Activated effector memory CD4-positive, alpha-beta T cell treated with anti-CD3 and anti-CD28 coated beads, Interleukin-2, amount 50 U/mL, for 16 hours (primary cell): ENCODE measurements at regions not wholly inside any gene's neighbourhood (a gene's known extent, or its start where the extent isn't known, plus 50 kb on each side); places are given as distances from the start of the nearest gene placed in this dataset.

Source experiments
- DNase-seq: peaks from one replicate; pipeline ENCODE4 v3.0.0-alpha.2; 2020

DNA sequence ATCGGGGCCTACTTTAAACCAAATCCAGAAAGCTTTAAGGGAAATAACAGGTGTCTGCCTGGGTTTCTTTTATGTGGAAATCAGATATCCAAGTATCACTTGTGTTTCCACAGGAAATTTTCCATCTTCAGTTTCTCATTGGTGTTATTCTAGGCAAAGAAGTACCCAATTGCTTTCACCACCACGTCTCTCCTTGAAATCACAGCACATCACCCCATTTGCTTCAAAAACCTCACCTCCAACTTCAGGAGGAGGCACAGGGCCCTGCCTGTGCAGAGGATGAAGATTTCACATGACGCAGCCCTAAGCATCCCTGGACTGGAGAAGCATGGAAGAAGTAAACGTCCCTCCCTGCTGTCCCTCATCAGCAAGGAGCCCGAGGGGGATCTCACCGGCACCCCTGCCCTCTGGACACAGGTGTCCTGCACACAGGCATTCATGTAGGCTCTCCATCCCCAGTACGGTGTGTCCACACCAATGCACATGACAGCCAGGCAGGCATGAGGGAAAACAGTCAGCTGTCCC is 182.3 kb downstream of the TBXT start:
- DNase-seq: no peak

GRCh38 chr6:165984729-165985275 is 182.8 kb downstream of the TBXT start:
- no peak for DNase-seq

DNA sequence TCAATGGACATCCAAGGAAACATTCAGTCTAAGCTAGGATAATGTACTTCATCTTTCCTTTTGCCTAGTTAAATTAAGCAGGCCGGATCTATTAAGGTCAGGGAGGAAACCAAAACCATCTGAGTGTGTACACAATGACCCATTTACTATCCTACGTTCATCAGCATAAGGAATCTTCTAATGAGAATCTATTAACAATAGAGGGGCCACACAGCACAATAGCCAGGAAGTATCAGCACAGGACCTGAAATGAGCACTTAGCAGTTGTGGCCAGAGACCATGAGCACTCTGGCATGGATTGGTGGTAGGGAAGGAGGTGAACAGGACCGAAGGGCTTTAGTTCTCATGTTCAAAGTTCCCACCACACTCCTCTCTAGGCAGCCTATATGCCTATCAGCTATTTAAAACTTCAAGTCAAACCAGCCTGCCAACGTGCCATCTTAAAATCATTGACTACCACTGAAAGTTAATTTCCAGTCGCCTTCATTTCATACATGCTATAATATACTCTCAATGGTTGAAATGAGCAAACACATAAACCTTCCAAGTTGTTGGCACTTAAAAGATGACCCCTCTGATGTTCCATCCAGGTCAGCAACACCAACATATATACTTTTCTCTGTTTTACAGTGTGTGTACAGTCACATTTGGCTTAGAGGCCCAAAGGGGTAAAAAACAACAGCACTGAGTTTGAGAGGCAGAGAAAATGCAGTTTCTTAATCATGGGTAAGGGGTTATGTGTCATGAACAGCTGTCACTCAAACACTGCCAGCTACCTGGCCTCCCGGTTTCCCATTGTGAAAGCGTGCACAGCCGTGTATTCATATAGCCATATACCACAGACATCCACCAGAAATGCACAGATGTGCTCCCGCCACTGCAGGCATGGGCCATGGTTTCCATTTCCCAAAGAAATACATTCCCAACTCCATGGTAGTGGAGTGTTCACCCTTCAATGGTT is 184.3 kb downstream of the TBXT start:
- DNase-seq: no peak

DNA sequence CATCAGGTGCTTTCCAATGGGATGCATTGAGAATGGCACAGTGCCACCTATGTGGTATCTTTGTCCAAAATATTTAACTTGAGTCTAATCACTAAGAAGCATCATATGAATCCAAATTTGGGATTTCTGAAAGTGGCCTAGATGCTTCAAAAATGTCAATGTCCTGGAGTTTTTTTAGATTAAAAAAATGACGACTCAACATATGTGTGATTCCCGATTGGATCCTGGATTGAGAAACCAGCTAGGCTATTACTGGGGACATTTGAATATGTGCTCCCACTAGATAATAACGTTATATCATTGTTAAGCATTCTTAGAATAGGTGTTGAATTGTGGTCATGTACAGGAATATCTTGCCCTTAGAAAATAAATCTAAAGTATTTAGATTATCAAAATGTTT is 189.2 kb downstream of the TBXT start:
- no peak for DNase-seq

- DNase-seq: no peak
These were observed 191.0 kb downstream of the TBXT start for GRCh38 chr6:165976684-165977083.

- no peak for DNase-seq
These were observed 192.8 kb downstream of the TBXT start for GRCh38 chr6:165974817-165975216.

DNA sequence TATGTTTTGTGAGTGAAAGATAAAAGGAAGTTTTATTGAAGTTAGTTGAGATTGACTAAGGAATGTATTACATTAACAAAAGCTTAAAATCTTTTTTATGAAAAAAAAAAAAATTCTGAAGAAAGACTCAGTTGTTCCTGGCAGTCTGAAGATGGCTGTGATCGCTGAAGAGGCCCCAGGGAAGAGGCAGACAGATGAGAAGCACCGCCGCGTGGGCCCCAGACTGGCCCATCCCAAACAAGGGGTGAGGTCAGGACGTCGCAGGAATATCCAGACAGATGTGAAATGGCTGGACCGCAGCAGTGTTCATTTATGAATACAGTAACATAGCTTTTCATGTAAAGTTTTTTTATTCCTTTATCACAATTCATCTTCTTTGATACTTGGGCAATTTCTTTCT is 194.2 kb downstream of the TBXT start:
- no peak for DNase-seq

- no peak for DNase-seq
These were observed 195.4 kb downstream of the TBXT start for GRCh38 chr6:165972139-165972802.

GRCh38 chr6:165971202-165971601 is 196.4 kb downstream of the TBXT start:
- no peak for DNase-seq

- no peak for DNase-seq
These were observed 197.7 kb downstream of the TBXT start for GRCh38 chr6:165970001-165970400.

GRCh38 chr6:165969184-165969583 is 198.5 kb downstream of the TBXT start:
- no peak for DNase-seq

GRCh38 chr6:165968408-165968807 is 199.2 kb downstream of the TBXT start:
- DNase-seq: no peak

DNA sequence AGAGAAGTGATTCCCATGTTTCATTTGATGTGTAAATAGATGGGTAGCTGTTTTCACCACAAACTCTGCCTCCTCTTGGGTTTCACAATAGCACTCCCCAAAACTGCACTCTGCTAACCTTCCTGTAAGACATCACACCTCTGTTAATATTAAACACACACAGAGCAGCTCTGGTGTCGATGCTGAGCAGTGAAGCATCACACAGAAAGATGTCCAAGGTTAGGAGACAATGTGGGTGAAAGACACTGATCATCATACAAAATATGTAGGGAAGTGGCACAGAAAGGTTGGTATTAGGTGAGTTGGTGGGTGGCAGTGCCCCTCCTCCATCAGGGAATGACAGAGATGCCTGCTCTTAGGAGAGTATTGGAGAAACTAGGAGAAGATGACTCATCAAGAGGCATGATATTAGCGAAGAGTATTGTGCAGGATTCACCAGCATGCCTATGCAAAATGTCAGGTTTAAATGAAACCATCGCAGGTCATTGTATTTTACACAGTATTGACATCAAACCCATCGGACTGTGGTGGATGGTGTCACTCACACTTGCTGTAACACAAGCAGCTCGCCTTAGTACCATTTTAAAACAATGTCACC is 199.7 kb downstream of the TBXT start:
- DNase-seq: no peak

DNA sequence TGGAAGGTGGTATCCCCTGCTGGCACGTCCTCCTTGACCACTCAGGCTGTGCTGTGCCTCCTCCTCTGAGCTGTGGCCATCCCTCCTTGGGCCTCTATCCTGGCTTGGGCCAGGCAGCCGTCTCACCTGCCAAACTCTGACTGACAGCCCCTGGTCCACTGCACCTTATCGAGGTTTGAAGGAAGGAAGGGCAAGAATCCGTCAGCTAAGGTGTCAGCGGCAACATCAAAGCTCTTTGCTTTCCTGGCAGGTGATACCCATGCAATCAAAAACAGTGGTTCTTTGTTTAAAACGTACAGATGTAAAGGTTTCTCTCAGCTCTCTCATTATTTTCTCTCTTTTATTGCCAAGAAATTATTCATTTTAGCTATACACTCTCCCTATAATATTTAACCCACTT is 203.9 kb downstream of the TBXT start:
- DNase-seq: no peak

- DNase-seq: no peak
These were observed 205.3 kb downstream of the TBXT start for GRCh38 chr6:165962366-165962765.

DNA sequence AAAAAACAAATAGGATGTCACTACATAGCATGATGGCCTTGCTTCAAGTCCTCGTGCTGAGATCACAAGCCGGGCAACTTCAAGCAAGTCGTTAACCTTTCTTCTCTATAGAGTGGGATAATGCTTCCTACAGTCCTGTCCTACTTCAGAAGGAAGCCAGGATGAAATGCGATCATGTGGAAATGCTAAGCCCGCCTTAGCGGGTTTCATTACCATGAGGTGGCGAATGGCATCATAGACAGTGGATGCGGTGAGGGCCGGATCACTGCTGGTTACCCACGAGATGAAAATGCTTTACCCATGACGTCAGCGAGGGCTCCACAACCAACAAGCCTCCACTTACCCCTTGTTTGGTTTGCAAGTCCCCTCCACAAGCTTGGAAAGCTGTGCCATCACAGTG is 206.4 kb downstream of the TBXT start:
- DNase-seq: no peak

DNA sequence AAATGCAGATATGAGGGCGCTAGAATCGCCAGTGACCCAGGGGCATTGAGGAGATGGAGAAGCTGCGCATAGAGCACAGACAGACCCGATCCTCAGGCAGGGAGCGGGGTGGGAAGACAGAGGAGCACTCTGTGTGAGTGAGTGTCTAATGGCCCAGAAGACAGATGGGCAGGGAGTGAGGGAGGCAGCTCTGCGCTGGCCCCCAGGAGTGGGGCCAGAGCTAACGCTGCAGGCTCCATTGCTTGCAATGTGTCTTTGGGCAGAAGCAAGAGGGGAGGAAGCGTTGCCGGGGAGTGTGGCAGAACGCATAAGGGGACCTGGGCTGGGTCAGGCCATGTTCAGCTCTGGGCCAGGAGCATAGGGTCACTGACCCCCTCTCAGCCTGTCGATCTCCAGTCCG is 207.0 kb downstream of the TBXT start:
- DNase-seq: no peak

DNA sequence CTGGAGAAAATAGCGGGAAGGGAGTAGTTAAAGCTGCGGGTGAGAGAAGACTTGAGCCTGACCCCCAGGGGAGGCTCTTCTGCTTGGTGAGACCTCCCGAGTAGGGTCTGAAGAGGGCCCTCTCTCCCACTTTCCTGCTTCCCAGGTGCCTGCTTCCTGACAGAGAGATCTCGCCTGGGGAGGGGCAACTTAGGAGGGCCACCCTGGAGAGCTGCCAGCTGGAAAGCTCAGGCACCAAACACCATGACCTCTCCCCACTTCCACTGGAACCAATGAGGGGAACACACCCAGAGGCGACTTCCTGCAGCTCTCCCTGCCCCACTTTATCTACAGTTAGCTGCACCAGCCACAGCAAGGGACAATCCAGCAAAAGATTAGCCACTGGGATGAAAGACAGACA is 208.0 kb downstream of the TBXT start:
- DNase-seq: no peak

DNA sequence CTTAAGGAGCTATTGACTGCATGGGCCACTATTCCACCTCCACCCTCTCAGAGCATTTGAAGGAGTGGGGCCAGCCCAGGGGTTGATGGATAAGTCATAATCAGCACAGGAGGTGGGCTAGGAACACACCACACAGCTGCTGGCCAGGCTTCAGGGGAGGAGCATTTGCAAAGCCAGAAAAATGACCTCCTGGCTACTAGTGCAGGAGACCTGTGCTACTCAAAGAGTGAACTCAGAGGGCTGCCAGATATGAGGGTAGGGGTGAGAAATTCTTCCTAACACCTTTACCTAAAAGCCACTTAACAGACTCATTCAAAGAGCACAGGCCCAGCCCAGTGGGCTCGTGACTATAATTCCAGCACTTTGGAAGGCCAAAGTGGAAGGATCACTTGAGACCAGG is 210.8 kb downstream of the TBXT start:
- no peak for DNase-seq

DNA sequence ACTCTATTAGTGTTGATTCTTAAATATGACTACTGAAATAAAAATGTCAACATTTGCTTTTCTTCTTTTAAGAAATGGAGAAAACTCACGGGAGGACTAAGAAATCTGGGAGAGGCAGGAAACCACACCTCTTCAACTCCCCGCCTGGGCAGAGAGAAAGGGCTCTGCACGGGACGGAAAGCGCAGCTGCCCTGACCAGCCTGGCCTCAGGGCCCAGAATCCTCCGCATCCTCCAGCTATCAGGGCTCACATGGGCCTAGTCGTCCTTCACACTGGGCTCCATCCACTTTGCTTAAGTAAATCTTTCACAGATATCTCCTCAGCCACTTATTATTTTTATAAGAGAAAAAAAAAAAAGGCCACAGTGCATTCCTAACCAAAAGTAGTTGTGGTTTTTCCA is 215.1 kb downstream of the TBXT start:
- no peak for DNase-seq

GRCh38 chr6:165950316-165950715 is 217.3 kb downstream of the TBXT start:
- DNase-seq: no peak

DNA sequence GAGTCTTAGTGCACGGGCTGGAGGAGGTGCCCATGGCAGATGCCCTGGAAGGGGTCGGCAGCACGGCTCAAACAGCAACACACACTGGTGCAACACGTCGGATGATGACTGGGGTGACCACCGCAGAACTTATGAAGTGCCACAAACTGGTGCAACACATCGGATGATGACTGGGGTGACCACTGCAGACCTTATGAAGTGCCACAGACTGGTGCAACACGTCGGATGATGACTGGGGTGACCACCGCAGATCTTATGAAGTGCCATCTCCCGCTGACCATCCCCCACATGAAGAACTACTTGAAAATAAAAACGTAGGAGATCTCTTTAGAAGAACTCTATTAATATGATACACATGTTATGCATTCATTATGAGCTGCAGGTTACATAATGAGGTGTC is 218.3 kb downstream of the TBXT start:
- no peak for DNase-seq

DNA sequence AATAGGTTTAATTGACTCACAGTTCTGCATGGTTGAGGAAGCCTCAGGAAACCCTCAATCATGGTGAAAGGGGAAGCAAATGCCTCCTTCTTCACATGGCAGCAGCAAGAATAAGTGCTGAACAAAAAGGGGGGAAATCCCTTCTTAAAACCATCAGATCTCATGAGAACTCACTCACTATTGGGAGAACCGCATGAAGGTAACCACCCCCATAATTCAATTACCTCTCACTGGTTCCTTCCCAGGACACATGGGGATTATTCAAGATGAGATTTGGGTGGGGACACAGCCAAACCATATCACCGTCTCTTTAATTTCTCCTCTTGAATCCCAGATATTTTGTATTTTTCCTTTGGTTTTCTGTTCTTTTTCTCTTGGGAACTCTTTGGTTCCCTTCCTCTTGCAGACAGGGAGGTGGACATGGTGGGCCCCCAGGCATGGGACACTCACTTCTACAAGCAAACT is 223.6 kb downstream of the TBXT start:
- DNase-seq: no peak
